ENCODE measurements at regions not wholly inside any gene's neighbourhood (a gene's known extent, or its start where the extent isn't known, plus 50 kb on each side); places are given as distances from the start of the nearest gene placed in this dataset.

DNA sequence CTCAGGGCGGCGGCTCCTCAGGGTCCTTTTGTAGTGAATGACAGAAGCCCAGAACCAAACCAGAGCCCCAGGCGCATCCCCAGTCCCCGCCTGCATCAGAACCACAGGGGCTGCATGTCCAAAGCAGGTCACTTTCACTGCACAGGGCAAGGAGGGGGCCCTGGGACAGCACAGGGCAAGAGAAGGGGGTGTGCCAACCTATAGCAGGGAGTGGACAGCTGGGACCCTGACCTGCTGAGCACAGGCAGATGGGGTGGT lies 501.4 kb downstream of the PREX1 start:
- no peak for TF ChIP-seq EZH2 (IDR thresholded peaks at IDR 0.05; ENCODE audit: borderline replicate concordance, low read length)
- TF ChIP-seq, protein P1, sequence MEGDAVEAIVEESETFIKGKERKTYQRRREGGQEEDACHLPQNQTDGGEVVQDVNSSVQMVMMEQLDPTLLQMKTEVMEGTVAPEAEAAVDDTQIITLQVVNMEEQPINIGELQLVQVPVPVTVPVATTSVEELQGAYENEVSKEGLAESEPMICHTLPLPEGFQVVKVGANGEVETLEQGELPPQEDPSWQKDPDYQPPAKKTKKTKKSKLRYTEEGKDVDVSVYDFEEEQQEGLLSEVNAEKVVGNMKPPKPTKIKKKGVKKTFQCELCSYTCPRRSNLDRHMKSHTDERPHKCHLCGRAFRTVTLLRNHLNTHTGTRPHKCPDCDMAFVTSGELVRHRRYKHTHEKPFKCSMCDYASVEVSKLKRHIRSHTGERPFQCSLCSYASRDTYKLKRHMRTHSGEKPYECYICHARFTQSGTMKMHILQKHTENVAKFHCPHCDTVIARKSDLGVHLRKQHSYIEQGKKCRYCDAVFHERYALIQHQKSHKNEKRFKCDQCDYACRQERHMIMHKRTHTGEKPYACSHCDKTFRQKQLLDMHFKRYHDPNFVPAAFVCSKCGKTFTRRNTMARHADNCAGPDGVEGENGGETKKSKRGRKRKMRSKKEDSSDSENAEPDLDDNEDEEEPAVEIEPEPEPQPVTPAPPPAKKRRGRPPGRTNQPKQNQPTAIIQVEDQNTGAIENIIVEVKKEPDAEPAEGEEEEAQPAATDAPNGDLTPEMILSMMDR (conservative IDR thresholded peaks at IDR 0.05 in 1 of 2, IDR thresholded peaks at IDR 0.05 in 1 of 2; ENCODE audit: extremely low read depth in 1 of 2, insufficient read depth in 1 of 2, low read depth in 1 of 2, low read length in 2 of 2) = no peak

Data from mammary epithelial cell (primary cell).